GM18861 (cell line): ENCODE measurements at regions not wholly inside any gene's neighbourhood (a gene's known extent, or its start where the extent isn't known, plus 50 kb on each side); places are given as distances from the start of the nearest gene placed in this dataset.

Experiments
- ATAC-seq: cut with Tn5 transposase; IDR thresholded peaks from one replicate; pipeline ENCODE4 v1.9.1; 2021; ENCODE audit not compliant: unreplicated experiment

- no peak for ATAC-seq
These were observed 229.2 kb downstream of the PTTG2 start for GRCh38 chr4:38189445-38189844.

GRCh38 chr4:38190717-38191178 lies 230.6 kb downstream of the PTTG2 start:
- no peak for ATAC-seq

- ATAC-seq: no peak
These were observed 232.3 kb downstream of the PTTG2 start for GRCh38 chr4:38192516-38192915.

- no peak for ATAC-seq
These were observed 233.2 kb downstream of the PTTG2 start for GRCh38 chr4:38193236-38193863.

GRCh38 chr4:38194047-38194602 lies 233.9 kb downstream of the PTTG2 start:
- no peak for ATAC-seq

- ATAC-seq: no peak
These were observed 235.3 kb downstream of the PTTG2 start for GRCh38 chr4:38195486-38195885.

- ATAC-seq: no peak
These were observed 235.7 kb downstream of the PTTG2 start for GRCh38 chr4:38195911-38196310.

- no peak for ATAC-seq
These were observed 242.0 kb downstream of the PTTG2 start for GRCh38 chr4:38202242-38202641.

- no peak for ATAC-seq
These were observed 243.4 kb downstream of the PTTG2 start for GRCh38 chr4:38203609-38204008.

- ATAC-seq: no peak
These were observed 244.3 kb downstream of the PTTG2 start for GRCh38 chr4:38204339-38205035.

- ATAC-seq: no peak
These were observed 245.1 kb downstream of the PTTG2 start for GRCh38 chr4:38205261-38205660.

GRCh38 chr4:38207110-38207457 lies 246.9 kb downstream of the PTTG2 start:
- no peak for ATAC-seq

- no peak for ATAC-seq
These were observed 249.5 kb downstream of the PTTG2 start for GRCh38 chr4:38209654-38210053.

- ATAC-seq: no peak
These were observed 250.4 kb downstream of the PTTG2 start for GRCh38 chr4:38210396-38211114.

- no peak for ATAC-seq
These were observed 251.7 kb downstream of the PTTG2 start for GRCh38 chr4:38211885-38212284.

- ATAC-seq: no peak
These were observed 253.0 kb downstream of the PTTG2 start for GRCh38 chr4:38213083-38213805.

GRCh38 chr4:38222892-38223291 lies 262.7 kb downstream of the PTTG2 start:
- ATAC-seq: no peak

GRCh38 chr4:38223306-38223705 lies 263.1 kb downstream of the PTTG2 start:
- ATAC-seq: no peak

GRCh38 chr4:38223782-38224236 lies 263.6 kb downstream of the PTTG2 start:
- ATAC-seq: no peak

GRCh38 chr4:38224850-38225249 lies 264.7 kb downstream of the PTTG2 start:
- ATAC-seq: no peak

GRCh38 chr4:38226170-38226569 lies 266.0 kb downstream of the PTTG2 start:
- no peak for ATAC-seq
